HG03103 (cell line): ENCODE measurements at regions not wholly inside any gene's neighbourhood (a gene's known extent, or its start where the extent isn't known, plus 50 kb on each side); places are given as distances from the start of the nearest gene placed in this dataset.
"Not testable (repeated sequence)": the region's sequence is repeated elsewhere in the genome, so short reads cannot be mapped to it uniquely, and the experiment has no call there.

Source experiments
- ATAC-seq: cut with Tn5 transposase; IDR thresholded peaks from one replicate; pipeline ENCODE4 v1.9.1; 2021; ENCODE audit warnings: low read depth; ENCODE audit not compliant: unreplicated experiment

DNA sequence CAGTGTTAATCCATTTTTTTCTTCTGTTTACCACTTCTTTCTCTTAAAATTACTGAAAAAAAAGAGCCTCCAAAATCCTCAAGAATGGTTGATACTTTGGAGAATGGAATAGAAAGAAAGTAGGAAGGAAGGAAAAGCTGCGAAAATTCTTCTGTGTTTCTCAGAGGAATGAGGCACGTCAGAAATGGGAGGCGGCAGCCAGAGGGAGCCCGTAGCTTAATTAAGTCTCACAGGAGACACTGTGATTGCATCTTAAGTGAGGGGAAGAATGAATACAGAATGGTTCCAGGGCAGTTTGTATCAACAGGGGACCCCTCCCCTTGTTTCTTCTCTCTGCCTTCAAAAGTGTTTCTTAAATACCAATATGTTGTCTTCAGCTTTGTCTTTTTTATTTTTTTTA lies 1099.5 kb downstream of the PLA2G4A start:
- no peak for ATAC-seq

DNA sequence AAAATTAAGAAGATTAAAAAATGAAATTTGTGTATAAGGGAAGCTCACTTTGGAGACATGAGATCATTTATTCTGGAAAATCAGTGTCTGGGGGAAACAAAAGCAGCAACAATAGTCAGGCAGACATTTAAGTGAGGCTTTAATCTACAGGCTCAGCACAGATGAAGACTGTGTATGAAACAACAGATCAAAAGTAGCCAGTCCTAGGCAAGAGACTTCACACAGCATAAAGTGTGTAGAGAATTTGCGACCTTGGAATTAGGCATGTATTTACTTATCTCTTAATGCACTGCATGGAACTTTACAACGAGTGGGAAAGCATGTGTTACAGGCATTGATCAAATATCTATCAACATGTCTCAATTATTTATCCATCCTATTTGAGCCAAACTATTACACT lies 1099.9 kb downstream of the PLA2G4A start:
- no peak for ATAC-seq

GRCh38 chr1:187931776-187932175 lies 1103.0 kb downstream of the PLA2G4A start:
- ATAC-seq: no peak

GRCh38 chr1:187933562-187934419 lies 1105.0 kb downstream of the PLA2G4A start:
- ATAC-seq: no peak

DNA sequence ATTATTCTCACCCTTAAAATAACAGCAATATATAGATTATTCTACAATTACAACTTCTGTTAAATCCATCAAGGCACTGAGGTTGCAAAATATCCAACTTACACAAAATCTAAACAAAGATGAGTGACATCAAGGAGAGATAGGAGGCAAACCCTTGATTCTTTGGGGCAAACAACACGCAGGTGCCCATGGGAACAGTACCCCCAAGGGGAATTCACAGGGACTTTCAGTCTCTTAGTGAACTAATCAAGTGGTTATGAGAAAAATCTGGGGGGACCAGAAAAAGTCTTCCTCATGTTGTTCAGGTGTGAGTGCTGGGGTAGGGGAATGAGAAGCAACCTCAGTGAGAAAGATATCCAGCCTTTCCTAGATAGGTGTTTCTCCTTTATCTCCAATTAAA lies 1107.9 kb downstream of the PLA2G4A start:
- no peak for ATAC-seq

GRCh38 chr1:187938092-187938491 lies 1109.3 kb downstream of the PLA2G4A start:
- ATAC-seq: no peak

DNA sequence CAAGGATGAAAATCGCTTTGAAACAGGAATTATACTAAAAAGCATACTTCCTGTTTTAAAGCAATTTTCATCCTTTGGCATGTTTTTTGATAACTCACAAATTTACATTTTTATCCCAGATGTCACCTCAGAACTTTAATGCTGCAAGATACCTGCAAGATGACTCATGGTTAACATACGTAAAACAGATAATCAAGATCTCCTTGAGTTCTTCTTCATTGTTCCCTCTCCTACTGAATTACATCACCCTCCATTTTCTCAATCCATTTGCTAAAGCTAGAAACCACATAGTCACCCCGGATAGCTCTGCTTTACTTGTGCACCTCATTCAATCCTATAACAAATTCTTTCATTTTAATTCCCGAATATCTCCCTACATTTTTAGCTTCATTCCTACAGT lies 1114.2 kb downstream of the PLA2G4A start:
- no peak for ATAC-seq

DNA sequence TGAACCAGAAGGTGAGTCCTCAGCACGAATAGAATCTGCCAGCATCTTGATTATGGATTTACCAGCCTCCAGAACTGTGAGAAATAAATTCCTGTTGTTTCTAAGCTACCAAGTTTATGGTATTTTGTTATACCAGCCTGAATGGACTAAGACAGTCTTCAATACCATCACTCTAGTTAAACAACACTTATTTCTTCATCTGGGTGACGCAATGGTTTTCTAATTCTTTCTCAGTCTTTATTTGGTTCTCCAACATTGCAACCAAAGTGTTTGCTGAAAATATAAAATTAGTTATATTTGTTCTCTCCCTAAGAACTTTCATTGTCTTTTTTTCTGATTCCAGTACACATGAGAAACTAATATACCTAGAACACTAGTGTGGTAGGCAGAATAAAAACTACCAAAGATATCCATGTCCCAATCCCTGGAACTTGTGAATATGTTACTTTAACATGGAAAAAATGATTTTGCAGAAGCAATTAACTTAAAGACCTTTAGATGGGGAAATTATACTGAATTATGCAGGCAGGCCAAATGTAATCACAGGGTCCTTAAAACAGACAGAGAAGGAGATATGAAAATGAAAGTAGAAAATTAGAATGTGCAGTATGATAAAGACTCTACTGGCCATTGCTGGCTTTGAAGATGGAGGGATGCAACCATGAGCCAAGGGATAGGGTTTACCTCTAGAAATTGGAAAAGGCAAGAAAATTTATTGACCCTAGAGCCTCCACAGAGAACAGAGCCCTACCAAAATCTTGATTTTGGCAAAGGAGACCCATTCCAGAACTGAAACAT lies 1115.1 kb downstream of the PLA2G4A start:
- no peak for ATAC-seq

GRCh38 chr1:187946661-187947060 lies 1117.9 kb downstream of the PLA2G4A start:
- ATAC-seq: not testable (repeated sequence)

DNA sequence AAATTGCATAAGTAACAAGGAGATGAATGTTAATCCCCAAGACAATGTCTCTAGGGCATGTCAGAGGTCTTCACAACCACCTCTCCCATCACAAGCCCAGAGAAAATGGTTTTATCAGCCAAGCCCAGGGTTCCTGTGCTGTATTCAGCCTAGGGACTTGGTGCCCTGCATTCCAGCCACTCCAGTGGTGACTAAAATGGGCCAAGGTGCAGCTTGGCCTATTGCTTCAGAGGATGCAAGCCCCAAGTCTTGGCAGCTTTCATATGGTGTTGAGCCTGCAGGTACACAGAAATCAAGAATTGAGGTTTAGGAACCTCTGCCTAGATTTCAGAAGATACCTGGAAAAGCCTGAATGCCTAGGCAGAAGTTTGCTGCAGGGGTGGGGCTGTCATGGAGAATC lies 1118.6 kb downstream of the PLA2G4A start:
- ATAC-seq: no peak

DNA sequence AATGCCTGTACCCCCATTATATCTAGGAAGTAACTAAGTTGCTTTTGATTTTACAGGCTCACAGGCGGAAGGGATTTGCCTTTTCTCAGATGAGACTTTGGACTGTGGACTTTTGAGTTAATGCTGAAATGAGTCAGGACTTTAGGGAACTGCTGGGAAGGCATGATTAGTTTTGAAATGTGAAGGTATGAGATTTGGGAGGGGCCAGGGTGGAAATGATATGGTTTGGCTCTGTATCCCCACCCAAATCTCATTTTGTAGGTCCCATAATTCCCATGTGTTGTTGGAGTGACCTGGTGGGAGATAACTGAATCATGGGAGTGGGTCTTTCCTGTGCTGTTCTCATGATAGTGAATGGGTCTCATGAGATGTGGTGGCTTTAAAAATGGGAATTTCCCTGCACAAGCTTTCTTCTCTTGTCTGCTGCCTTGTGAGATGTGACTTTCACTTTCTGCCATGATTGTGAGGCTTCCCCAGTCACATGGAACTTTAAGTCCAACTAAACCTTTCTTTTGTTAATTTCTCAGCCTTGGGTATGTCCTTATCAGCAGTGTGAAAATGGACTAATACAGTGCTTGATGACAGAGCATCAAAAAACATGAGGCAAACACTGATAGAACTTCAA lies 1119.5 kb downstream of the PLA2G4A start:
- no peak for ATAC-seq

DNA sequence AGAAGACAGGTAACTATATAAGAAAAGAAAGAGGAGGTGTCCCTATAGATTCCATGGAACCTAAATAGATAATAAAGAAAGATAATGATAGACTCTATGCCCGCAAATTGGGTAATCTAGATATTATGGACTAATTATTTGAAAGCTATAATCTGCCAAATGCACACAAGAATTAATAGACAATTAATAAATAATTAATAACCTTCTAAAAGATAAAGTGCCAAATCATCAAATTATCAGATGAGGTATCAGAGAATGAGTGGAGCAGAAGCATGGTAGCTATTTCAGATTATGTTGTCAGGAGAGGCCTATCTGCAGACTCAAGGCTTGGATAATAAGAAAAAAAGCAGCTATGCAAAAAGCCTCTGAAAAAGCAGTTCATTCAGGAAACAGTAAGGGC lies 1120.8 kb downstream of the PLA2G4A start:
- no peak for ATAC-seq

DNA sequence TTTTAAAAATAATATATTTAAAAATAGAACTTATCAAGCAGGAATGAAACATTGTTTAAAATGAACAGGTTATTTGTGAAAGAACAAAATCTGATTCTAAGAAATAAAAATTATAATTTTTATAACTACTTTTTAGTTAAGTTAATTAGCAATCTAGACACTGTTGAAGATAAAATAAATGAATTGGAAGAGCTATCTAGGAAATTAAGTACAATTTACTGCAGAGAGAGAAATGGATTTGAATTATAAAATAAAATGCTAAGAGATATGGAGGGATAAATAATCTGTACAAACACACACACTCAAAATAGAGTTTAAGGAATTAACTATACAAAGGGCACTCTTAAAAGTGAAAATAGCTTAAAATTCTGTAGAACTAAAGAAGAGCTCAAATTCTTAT lies 1123.1 kb downstream of the PLA2G4A start:
- ATAC-seq: no peak

DNA sequence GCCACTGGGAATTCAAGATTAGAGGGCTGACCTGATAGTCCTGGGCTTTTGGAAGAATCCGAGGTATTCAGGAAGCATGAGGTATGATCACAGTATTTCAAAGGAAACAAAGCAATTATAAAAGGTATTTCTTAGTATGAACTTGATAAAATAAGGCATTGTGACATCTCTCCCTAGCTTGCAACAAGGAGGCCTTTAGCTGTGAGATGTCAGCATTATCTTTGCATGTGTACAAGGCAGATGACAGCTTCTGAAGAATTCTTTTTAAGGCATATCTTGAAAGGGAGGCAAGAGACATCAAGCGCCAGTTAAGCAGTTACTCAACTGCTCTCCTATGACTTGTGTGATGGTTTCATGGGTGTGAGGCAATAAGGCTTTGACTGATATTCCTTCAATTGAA lies 1123.7 kb downstream of the PLA2G4A start:
- ATAC-seq: no peak

- no peak for ATAC-seq
These were observed 1128.2 kb downstream of the PLA2G4A start for GRCh38 chr1:187956975-187957374.

GRCh38 chr1:187958207-187958606 lies 1129.5 kb downstream of the PLA2G4A start:
- ATAC-seq: no peak

GRCh38 chr1:187959062-187959461 lies 1130.3 kb downstream of the PLA2G4A start:
- no peak for ATAC-seq

GRCh38 chr1:187960125-187960638 lies 1131.4 kb downstream of the PLA2G4A start:
- ATAC-seq: no peak

- no peak for ATAC-seq
These were observed 1133.1 kb downstream of the PLA2G4A start for GRCh38 chr1:187961895-187962294.

- no peak for ATAC-seq
These were observed 1143.1 kb downstream of the PLA2G4A start for GRCh38 chr1:187971851-187972250.

DNA sequence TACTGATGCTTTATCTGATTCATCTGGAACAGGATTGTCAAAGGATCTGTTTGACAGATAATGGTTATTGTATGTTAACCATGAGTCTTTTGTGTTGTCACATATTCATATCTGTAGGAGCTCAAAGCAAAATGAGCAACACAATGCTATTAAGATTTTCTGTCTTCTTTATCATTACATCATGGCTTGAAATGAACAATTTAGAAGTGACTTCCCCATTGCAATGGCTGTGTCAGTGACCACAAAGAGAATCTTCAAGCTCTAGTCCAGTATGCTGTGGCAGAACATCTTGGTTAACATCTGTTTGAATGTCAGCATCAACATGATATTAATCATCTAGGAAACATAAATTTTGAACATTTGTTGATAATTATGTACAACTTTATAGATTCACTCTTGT lies 1148.5 kb downstream of the PLA2G4A start:
- ATAC-seq: no peak
